Renal cortical epithelial cell (primary cell): ENCODE measurements at regions not wholly inside any gene's neighbourhood (a gene's known extent, or its start where the extent isn't known, plus 50 kb on each side); places are given as distances from the start of the nearest gene placed in this dataset.

Source experiments
- DNase-seq: peaks from one replicate; pipeline ENCODE4 v3.0.0-alpha.2; 2011; ENCODE audit warnings: low read depth

DNA sequence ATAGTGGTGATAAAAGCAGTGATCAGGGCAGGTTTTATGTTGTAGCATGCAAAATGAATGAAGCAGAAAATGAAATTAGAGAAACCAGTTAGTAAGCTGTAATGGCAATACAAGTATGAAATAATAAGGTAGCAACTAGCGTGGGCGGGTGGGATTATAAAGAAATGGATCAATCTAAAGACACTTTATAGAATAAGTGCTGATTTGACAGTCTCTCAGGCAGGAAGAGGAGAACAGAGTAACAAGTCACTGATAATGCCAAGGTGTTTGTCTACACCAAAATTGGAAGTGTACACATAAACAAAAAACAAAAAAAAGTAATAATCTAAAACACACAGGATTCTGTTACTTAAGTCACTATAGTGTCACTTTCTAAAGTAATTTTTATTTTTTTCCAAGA lies 51.0 kb upstream of the PCBP1 start:
- no peak for DNase-seq

GRCh38 chr2:70035344-70035844 lies 51.9 kb upstream of the PCBP1 start:
- no peak for DNase-seq

GRCh38 chr2:70030724-70031420 lies 56.4 kb upstream of the PCBP1 start:
- no peak for DNase-seq

GRCh38 chr2:70029814-70030409 lies 57.4 kb upstream of the PCBP1 start:
- peak; percentile 90 for DNase-seq

GRCh38 chr2:70024284-70024683 lies 62.9 kb upstream of the ASPRV1 start:
- no peak for DNase-seq

GRCh38 chr2:70019096-70019495 lies 57.7 kb upstream of the ASPRV1 start:
- no peak for DNase-seq

GRCh38 chr2:70017962-70018361 lies 56.5 kb upstream of the ASPRV1 start:
- no peak for DNase-seq

GRCh38 chr2:70014959-70015358 lies 53.5 kb upstream of the ASPRV1 start:
- DNase-seq: no peak

DNA sequence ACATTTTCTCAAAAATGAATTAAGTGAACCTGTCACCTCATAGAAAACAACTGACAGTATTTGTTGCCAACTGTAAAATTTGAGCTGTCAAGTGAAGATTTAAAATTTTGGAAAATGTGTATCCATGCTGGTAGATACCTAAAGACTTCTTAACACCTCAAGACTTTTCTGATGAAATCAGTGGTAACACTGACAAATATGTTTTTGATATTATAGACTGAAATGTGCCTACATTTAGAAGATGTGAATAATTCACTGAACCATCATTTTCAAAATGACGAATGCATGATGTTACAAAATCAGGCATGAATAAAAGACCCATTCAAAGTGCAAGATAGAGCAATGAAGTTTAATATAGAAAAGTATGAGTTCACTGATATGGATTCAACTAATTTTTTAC lies 51.5 kb upstream of the ASPRV1 start:
- no peak for DNase-seq

DNA sequence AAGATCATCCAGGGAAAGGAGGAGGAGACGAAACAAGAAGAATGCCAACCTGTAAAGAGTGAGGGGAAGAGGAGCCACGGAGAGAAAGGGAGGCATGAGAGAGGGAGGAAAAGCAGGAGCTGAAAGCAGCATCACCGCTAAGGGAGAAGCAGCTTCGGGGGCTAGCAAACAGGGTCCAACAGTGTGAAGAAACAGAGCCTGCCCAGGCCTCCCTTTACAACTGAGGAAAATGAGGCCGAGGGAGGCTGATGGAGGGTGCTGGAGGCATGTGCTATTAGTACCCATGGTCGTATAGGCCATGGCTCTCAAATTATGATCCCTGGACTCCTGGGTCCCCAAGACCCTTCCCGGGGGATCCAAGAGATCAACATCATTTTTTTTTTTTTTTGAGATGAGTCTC lies 50.4 kb upstream of the ASPRV1 start:
- DNase-seq: no peak

- DNase-seq: no peak
Observed at GRCh38 chr2:70011335-70011734, 49.9 kb upstream of the ASPRV1 start.
